GM23338 (cell line): ENCODE measurements at regions not wholly inside any gene's neighbourhood (a gene's known extent, or its start where the extent isn't known, plus 50 kb on each side); places are given as distances from the start of the nearest gene placed in this dataset.
A peak's percentile ranks its signal among the peaks of the same experiment; 100 is the strongest.

Experiments
- ATAC-seq: fragments of 200-7000 bp; cut with Tn5 transposase; 3 replicates; pipeline ENCODE4 v1.9.1; 2020
- DNase-seq: peaks from one replicate; pipeline ENCODE4 v3.0.0-alpha.2; 2015; ENCODE audit warnings: low spot score
- H2AFZ ChIP-seq: fragments of 200-600 bp; sonication (generic); 2 replicates; pipeline ENCODE4 v1.8.0; 2016; ENCODE audit warnings: antibody characterized with exemption, mild to moderate bottlenecking, moderate library complexity
- H3F3A ChIP-seq: fragments of 200-600 bp; sonication (generic); replicated peaks from 2 replicates; pipeline ENCODE4 v1.8.0; 2017; ENCODE audit warnings: antibody characterized with exemption, mixed run types, low read depth
- H3K27ac ChIP-seq: fragments of 200-600 bp; sonication (generic); 2 replicates; pipeline ENCODE4 v1.6.1; 2016; ENCODE audit warnings: low read depth
- H3K27me3 ChIP-seq: fragments of 200-600 bp; sonication (generic); 2 replicates; pipeline ENCODE4 v1.8.0; 2016; ENCODE audit warnings: mild to moderate bottlenecking, mixed run types, moderate library complexity; ENCODE audit not compliant: insufficient read depth
- H3K36me3 ChIP-seq: fragments of 200-600 bp; sonication (generic); 2 replicates; pipeline ENCODE4 v1.8.0; 2016; ENCODE audit warnings: mild to moderate bottlenecking; ENCODE audit not compliant: insufficient read depth
- H3K4me1 ChIP-seq: fragments of 200-600 bp; sonication (generic); 2 replicates; pipeline ENCODE4 v1.8.0; 2016; ENCODE audit warnings: mild to moderate bottlenecking, moderate library complexity; ENCODE audit not compliant: insufficient read depth
- H3K4me2 ChIP-seq: fragments of 200-600 bp; sonication (generic); 2 replicates; pipeline ENCODE4 v1.7.1; 2017; ENCODE audit warnings: mixed run types
- H3K4me3 ChIP-seq: fragments of 200-600 bp; sonication (generic); 2 replicates; pipeline ENCODE4 v1.6.1; 2016; ENCODE audit warnings: mixed run types
- H3K79me2 ChIP-seq: fragments of 200-600 bp; sonication (generic); replicated peaks from 2 replicates; pipeline ENCODE4 v1.8.0; 2017; ENCODE audit warnings: mild to moderate bottlenecking; ENCODE audit not compliant: insufficient read depth
- H3K9me2 ChIP-seq: fragments of 200-600 bp; sonication (generic); 2 replicates; pipeline ENCODE4 v1.8.0; 2017; ENCODE audit not compliant: insufficient read depth
- H4K20me1 ChIP-seq: fragments of 200-600 bp; sonication (generic); replicated peaks from 2 replicates; pipeline ENCODE4 v1.8.0; 2017; ENCODE audit warnings: mild to moderate bottlenecking; ENCODE audit not compliant: insufficient read depth
- H3K27ac Mint-ChIP-seq: 2 replicates; pipeline ENCODE4 v1.8.0; 2020; ENCODE audit warnings: inconsistent platforms, mild to moderate bottlenecking, moderate library complexity, mixed read lengths
- H3K27me3 Mint-ChIP-seq: 3 replicates; pipeline ENCODE4 v1.8.0; 2022; ENCODE audit warnings: low read depth, mild to moderate bottlenecking, moderate library complexity, mixed read lengths, inconsistent platforms; ENCODE audit not compliant: insufficient read depth, poor library complexity
- H3K36me3 Mint-ChIP-seq: 3 replicates; pipeline ENCODE4 v1.8.0; 2021; ENCODE audit warnings: low read depth, mild to moderate bottlenecking, inconsistent platforms, moderate library complexity, mixed read lengths
- H3K4me1 Mint-ChIP-seq: 3 replicates; pipeline ENCODE4 v1.8.0; 2020; ENCODE audit warnings: mild to moderate bottlenecking, inconsistent platforms, mixed read lengths
- H3K4me3 Mint-ChIP-seq: 3 replicates; pipeline ENCODE4 v1.8.0; 2021; ENCODE audit warnings: moderate library complexity, mild to moderate bottlenecking, inconsistent platforms, mixed read lengths
- H3K9me3 Mint-ChIP-seq: 3 replicates; pipeline ENCODE4 v1.8.0; 2020; ENCODE audit warnings: moderate library complexity, mild to moderate bottlenecking, inconsistent platforms, mixed read lengths
- EZH2 ChIP-seq: fragments of 200-600 bp; sonication (generic); IDR thresholded peaks from one replicate; pipeline ENCODE4 v1.8.0; 2017; ENCODE audit warnings: antibody characterized with exemption, mild to moderate bottlenecking, low read depth; ENCODE audit not compliant: unreplicated experiment
- EZH2phosphoT487 ChIP-seq: fragments of 200-600 bp; sonication (generic); IDR thresholded peaks from one replicate; pipeline ENCODE4 v1.8.1; 2018; ENCODE audit warnings: antibody characterized with exemption; ENCODE audit not compliant: unreplicated experiment
- STAT1 ChIP-seq: IDR thresholded peaks from one replicate; pipeline ENCODE4 v1.6.1; 2016; ENCODE audit warnings: antibody characterized with exemption; ENCODE audit not compliant: unreplicated experiment
- ZNF114 ChIP-seq: fragments of 250-450 bp; sonication (Bioruptor Pico); IDR thresholded peaks from 2 replicates; pipeline ENCODE4 v1.5.0; 2020; ENCODE audit warnings: mild to moderate bottlenecking, moderate library complexity
- ZNF331 ChIP-seq: fragments of 250-450 bp; sonication (Bioruptor Pico); IDR thresholded peaks from 2 replicates; pipeline ENCODE4 v1.5.0; 2020; ENCODE audit warnings: low read depth, mild to moderate bottlenecking, moderate library complexity
- TF ChIP-seq, protein P1 (sequence below), 2 experiments: fragments of 200-600 bp in 1 of 2; sonication (generic) in 1 of 2; conservative IDR thresholded peaks; 2 replicates each; pipeline versions ENCODE4 v1.5.1 to v1.6.1; 2016 to 2017; ENCODE audit warnings: antibody characterized with exemption in 2 of 2, low read depth in 2 of 2, mild to moderate bottlenecking in 2 of 2, moderate library complexity in 1 of 2

DNA sequence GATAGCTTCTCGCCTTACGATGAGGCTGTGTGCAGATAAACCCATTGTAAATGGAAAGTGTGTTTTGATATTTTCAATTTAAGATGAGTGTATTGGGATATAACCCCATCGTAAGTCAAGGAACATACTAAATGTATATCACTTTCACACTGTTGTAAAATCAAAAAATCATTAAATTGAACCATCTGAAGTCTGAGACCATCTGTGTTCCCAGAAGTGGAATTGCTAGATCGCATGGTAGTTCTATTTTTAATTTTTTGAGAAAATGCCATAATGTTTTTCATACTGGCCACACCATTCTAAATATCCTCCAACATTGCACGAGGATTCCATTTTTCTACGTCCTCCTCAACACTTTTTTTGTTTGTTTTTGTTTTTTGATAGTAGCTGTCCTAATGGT is 209.1 kb upstream of the MTPN start (continued):
- no peak for TF ChIP-seq EZH2phosphoT487

DNA sequence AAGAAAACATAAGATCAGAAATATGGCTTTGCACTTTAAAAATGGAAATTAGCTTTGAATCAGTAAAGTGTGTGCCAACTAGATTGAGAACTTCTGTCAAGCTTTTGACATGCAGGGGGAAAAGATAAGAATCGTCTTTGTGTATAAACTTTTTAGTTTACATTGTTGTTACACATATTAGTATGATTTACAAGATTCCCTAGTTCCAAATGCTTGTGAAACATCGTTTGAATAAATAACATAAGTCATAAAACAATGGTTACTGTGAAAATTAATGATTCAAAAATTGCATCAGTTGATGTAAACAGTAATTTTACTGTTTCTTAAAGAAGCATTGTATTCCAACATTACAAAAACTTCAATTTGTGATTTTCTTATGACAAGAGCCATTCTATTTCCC is 207.6 kb upstream of the MTPN start:
- H3K4me1 Mint-ChIP-seq: no peaks in the 10 kb centered on the region; the same call in 2 of the 3 replicates
- ATAC-seq: no peak
- TF ChIP-seq STAT1: no peak
- no peak for TF ChIP-seq ZNF114 (CRISPR knock-in tag)
- TF ChIP-seq, protein P1, sequence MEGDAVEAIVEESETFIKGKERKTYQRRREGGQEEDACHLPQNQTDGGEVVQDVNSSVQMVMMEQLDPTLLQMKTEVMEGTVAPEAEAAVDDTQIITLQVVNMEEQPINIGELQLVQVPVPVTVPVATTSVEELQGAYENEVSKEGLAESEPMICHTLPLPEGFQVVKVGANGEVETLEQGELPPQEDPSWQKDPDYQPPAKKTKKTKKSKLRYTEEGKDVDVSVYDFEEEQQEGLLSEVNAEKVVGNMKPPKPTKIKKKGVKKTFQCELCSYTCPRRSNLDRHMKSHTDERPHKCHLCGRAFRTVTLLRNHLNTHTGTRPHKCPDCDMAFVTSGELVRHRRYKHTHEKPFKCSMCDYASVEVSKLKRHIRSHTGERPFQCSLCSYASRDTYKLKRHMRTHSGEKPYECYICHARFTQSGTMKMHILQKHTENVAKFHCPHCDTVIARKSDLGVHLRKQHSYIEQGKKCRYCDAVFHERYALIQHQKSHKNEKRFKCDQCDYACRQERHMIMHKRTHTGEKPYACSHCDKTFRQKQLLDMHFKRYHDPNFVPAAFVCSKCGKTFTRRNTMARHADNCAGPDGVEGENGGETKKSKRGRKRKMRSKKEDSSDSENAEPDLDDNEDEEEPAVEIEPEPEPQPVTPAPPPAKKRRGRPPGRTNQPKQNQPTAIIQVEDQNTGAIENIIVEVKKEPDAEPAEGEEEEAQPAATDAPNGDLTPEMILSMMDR (conservative IDR thresholded peaks at IDR 0.05; ENCODE audit: low read depth in 2 of 2): no peak
- no peak for TF ChIP-seq EZH2
- no peaks in the 10 kb centered on the region for H3K27me3 Mint-ChIP-seq
- H3K36me3 Mint-ChIP-seq: no peaks in the 10 kb centered on the region
- H3K4me3 ChIP-seq: no peak overlapping the region
- no peak for DNase-seq
- no peaks in the 10 kb centered on the region for H3K9me3 Mint-ChIP-seq
- H3K27ac Mint-ChIP-seq: no peak overlapping the region
- H3K79me2 ChIP-seq: no peaks in the 10 kb centered on the region
- H3K4me1 ChIP-seq: no peaks in the 10 kb centered on the region
- no peaks in the 10 kb centered on the region for H3K36me3 ChIP-seq
- H2AFZ ChIP-seq: no peak overlapping the region
- peaks cover 4% of the 10 kb centered on the region; the same call in 1 of the 2 replicates for H3K9me2 ChIP-seq
- no peaks in the 10 kb centered on the region for H3K27me3 ChIP-seq
- H3K4me3 Mint-ChIP-seq: no peak overlapping the region
- H3F3A ChIP-seq: no peaks in the 10 kb centered on the region
- no peak overlapping the region for H3K4me2 ChIP-seq
- H4K20me1 ChIP-seq: no peaks in the 10 kb centered on the region
- no peak overlapping the region for H3K27ac ChIP-seq

DNA sequence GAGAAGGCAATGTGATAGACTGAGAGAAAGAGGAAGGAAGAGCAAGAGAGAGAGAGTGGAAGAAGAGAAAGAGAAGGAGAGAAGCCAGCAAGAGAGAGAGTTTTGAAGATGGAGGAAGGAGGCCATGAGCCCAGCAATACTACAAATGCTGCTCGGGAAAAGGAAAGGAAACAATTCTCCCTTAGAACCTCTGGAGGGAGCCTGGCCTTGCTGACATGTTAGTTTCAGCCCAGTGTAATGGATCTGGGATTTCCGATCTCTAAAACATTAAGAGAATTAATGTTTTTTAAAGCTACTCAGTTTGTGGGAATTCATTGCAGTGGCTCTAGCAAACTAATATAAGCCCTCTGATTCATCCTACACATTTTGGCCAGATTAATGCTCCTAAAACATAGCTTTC is 206.8 kb upstream of the MTPN start:
- peaks cover 4% of the 10 kb centered on the region; the same call in 1 of the 2 replicates for H3K9me2 ChIP-seq
- no peaks in the 10 kb centered on the region for H3K79me2 ChIP-seq
- H3K36me3 ChIP-seq: no peaks in the 10 kb centered on the region
- no peak overlapping the region for H3K4me3 ChIP-seq
- no peaks in the 10 kb centered on the region for H3K27me3 Mint-ChIP-seq
- peak; percentile 87 for ATAC-seq
- H3K4me3 Mint-ChIP-seq: no peak overlapping the region
- no peak overlapping the region for H3K27ac Mint-ChIP-seq
- H3K4me2 ChIP-seq: no peak overlapping the region
- no peaks in the 10 kb centered on the region for H3K36me3 Mint-ChIP-seq
- no peaks in the 10 kb centered on the region; the same call in 2 of the 3 replicates for H3K4me1 Mint-ChIP-seq
- no peaks in the 10 kb centered on the region for H4K20me1 ChIP-seq
- no peaks in the 10 kb centered on the region for H3K4me1 ChIP-seq
- H3K27ac ChIP-seq: no peak overlapping the region
- H3K9me3 Mint-ChIP-seq: no peaks in the 10 kb centered on the region
- TF ChIP-seq, protein P1 (conservative IDR thresholded peaks at IDR 0.05; ENCODE audit: low read depth in 2 of 2): peak; percentile 52 to 61
- no peak for TF ChIP-seq ZNF331 (CRISPR knock-in tag)
- DNase-seq: peak; percentile 66
- H3K27me3 ChIP-seq: no peaks in the 10 kb centered on the region
- no peaks in the 10 kb centered on the region for H3F3A ChIP-seq
- H2AFZ ChIP-seq: peak overlapping the region; percentile 98
